IMR-90 (cell line): ENCODE measurements at regions not wholly inside any gene's neighbourhood (a gene's known extent, or its start where the extent isn't known, plus 50 kb on each side); places are given as distances from the start of the nearest gene placed in this dataset.

Experiments used
- POLR2A ChIP-seq: IDR thresholded peaks from 2 replicates; pipeline ENCODE4 v1.6.1; 2012; ENCODE audit warnings: mild to moderate bottlenecking, low read depth, low read length
- RFX5 ChIP-seq: IDR thresholded peaks from 2 replicates; pipeline ENCODE4 v1.8.0; 2012; ENCODE audit warnings: low read depth, mild to moderate bottlenecking, low read length, moderate library complexity
- TF ChIP-seq, protein P1 (sequence below): conservative IDR thresholded peaks from 2 replicates; pipeline ENCODE4 v1.5.1; 2012; ENCODE audit warnings: mild to moderate bottlenecking, low read depth, low read length, improper control_type of control experiment
- TF ChIP-seq, protein P2 (sequence below): fragments of 150-350 bp; IDR thresholded peaks from 2 replicates; pipeline ENCODE4 v1.6.1; 2016; ENCODE audit warnings: low read depth, mild to moderate bottlenecking, low read length, moderate library complexity, borderline replicate concordance

DNA sequence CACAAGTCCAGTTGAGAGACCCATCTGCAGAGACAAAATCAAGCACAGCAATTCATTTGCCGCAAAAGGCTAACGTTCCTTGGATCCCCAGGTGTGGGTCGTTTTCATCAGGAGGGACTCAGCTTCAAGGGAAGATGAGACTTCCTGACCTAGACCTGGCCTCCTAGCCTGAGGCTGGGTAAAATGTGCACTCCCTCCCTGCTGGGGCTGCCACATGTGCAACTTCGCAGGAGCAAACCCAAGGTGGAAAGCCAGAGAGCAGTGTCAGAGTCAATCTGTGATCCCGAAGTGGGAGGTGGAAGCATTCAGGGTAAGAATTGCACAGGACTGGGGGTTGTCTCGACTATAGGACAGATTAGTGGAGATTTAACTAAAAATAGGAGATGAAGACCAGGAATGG, 164.7 kb upstream of the UMPS start:
- no peak for TF ChIP-seq POLR2A
- TF ChIP-seq RFX5: no peak
- TF ChIP-seq, protein P1, sequence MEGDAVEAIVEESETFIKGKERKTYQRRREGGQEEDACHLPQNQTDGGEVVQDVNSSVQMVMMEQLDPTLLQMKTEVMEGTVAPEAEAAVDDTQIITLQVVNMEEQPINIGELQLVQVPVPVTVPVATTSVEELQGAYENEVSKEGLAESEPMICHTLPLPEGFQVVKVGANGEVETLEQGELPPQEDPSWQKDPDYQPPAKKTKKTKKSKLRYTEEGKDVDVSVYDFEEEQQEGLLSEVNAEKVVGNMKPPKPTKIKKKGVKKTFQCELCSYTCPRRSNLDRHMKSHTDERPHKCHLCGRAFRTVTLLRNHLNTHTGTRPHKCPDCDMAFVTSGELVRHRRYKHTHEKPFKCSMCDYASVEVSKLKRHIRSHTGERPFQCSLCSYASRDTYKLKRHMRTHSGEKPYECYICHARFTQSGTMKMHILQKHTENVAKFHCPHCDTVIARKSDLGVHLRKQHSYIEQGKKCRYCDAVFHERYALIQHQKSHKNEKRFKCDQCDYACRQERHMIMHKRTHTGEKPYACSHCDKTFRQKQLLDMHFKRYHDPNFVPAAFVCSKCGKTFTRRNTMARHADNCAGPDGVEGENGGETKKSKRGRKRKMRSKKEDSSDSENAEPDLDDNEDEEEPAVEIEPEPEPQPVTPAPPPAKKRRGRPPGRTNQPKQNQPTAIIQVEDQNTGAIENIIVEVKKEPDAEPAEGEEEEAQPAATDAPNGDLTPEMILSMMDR: no peak
- TF ChIP-seq, protein P2, sequence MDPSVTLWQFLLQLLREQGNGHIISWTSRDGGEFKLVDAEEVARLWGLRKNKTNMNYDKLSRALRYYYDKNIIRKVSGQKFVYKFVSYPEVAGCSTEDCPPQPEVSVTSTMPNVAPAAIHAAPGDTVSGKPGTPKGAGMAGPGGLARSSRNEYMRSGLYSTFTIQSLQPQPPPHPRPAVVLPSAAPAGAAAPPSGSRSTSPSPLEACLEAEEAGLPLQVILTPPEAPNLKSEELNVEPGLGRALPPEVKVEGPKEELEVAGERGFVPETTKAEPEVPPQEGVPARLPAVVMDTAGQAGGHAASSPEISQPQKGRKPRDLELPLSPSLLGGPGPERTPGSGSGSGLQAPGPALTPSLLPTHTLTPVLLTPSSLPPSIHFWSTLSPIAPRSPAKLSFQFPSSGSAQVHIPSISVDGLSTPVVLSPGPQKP: no peak
